Fibroblast of the conjunctiva (primary cell): ENCODE measurements at regions not wholly inside any gene's neighbourhood (a gene's known extent, or its start where the extent isn't known, plus 50 kb on each side); places are given as distances from the start of the nearest gene placed in this dataset.
"Not testable (repeated sequence)": the region's sequence is repeated elsewhere in the genome, so short reads cannot be mapped to it uniquely, and the experiment has no call there.

Experiments
- DNase-seq: peaks from one replicate; pipeline ENCODE4 v3.0.0-alpha.2; 2010; ENCODE audit warnings: low read depth

DNA sequence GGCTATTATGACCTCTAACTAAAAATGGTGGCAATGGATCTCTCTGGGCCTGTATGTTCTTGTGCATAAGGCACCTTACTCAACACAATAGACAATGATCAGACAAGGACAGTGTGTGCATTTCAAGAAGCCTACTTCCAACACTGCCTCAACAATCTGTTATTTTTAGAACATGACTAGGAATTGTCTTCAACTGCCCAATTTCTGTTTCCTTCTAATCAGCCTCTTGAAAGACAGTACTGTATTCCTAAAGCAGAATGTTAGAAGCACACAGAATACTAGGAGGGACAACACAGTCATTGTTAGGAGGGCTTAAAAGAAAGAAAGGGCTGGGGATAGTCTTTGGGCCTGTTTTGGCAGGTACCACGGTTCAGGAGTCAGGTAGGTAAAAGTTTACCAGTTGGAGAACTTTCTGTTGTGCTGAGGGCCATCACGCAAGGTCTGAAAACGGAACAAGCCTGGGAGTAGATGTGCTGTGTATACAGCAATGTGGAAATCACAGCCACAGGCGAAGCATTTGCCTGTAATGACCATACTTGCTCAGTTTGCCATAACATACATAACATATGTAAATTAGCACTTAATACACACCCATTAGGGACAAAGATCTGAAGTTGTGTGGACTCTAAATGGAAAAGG is 100.8 kb upstream of the ATXN3L start:
- DNase-seq, result no peak

DNA sequence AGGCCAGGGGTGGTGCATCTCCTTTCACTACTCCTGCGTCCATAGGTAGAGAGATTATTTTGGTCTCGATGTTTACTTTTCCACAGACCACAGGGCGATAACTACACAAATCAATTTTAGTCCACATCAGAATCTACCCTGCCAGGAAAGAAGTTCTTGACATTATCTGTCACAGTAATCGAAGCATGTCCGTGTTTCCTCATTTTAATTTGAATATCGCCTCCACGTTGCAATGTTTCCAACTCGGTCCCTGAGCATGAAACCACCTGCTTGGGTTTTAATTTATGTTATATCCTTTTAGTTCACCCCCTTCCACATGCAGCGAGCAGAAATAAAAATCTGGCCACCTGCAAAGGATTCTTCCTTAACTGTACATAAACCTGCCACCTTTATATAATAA is 100.1 kb upstream of the ATXN3L start:
- DNase-seq, result no peak

DNA sequence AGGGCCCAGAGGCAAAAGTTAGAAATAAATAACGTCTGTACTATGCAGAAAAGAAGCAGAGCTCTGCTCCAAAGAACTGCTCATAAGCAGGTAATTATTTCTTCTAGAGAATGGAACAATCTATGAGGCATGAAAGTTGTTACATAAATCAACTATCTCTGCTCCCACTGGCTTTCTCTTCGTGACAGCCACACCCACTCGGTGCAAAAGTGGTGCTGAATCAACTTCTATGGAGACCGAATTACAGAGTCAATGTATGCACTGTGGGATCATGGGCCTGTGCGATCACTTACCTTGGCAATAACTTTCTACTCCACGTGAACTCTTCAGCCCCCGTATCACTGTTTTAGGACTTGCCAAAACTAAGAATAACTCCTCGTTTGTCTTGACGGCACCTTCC is 99.4 kb upstream of the ATXN3L start:
- DNase-seq, result no peak

DNA sequence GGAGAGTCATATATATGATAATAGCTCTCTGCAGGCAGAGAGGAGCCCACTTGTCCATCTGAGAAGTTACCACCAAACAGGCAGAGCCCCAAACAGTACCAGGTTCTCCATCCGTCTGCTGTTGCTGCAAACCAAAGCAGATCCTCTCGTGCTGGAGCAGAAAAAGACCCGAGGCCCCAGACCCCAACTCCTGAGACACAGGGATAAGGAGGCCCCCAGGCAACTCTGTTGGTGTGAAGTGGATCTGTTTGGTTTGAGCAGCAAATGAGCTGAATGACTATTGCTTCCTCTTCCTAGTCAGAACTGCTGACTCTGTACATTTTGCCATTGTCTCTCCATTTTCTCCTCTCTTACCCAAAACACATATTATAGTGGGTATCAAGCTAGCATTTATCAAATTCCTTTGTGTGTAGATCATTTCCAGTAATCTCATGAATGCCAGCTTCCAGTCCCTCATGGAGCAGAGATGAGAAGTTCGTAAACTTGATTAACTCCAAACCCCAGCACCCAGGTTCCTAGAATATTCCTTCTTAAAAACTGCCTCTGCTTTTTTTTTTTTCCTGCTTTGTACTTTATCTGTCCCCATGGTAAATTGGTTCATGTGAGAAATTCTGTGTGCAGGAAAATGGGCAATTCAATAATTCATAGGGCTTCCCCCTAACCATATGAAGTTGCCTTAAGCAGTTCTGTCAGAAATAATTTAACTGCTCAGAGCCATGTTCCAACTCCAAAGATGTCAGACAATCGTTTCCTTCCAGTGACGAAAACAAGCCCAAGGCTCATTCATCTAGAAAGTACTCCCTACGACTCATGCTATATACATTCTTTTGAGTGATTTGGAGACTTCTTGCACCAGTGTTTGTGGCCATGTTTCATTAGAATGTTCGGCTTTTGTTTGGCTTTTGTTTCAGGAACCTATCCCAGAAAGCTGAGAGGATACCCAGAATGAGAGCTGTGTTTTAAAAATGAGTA is 98.6 kb upstream of the ATXN3L start:
- no peak for DNase-seq

DNA sequence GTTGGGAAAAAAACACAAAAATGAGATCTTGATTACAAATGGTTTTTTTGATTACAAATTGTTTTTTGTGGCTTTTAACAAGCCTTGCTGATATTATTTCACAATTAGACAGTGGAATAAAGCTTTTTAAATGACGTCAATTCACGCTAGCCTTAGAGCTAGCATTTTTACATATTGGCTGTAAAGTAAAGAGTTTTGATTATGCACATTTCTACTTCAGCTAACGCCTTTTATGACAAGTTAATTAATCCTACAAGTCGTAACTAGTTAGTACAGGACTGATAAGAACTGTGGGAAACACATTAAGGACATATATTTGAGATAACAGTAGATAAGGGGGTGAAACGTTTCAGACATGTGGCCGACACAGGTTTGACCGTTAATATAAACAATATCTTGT is 95.7 kb upstream of the ATXN3L start:
- no peak for DNase-seq

DNA sequence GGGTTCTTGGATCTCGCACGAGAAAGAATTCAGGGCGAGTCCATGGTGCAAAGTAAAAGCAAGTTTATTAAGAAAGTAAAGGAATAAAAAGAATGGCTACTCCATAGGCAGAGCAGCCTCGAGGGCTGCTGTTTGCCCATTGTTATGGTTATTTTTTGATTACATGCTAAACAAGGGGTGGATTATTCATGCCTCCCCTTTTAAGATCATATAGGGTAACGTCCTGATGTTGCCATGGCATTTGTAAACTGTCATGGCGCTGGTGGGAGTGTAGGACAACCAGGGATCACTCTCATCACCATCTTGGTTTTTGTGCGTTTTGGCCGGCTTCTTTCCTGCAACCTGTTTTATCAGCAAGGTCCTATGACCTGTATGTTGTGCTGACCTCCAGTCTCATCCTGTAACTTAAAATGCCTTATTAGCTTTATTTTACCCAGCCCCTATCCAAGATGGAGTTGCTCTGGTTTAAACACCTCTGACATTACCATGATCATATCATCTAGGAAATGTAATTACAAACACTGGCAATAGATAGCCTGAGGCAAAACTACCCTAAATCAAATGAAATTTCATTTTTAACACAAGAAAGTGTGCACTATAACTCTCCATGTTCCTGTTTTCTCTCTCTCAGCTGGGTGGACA is 94.3 kb upstream of the ATXN3L start:
- DNase-seq, result no peak

DNA sequence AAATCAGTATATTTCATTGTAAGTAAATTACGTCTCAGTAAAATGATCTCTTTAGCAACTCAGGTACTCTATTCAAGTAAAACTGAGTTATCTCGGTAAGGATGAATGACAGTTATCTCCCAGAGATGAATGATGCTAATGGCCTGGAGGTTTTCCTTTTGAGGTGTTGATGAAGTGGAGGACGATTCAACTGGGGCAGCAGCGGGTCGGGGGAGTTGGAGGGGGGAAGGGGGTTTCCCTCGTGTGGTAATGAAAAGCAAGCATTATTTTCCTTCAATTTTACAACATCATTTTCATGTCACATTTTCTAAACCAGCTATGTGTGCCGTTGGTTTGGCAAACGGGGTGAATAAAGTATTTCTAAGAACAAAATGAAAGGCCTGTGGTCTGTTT is 92.4 kb upstream of the ATXN3L start:
- no peak for DNase-seq

DNA sequence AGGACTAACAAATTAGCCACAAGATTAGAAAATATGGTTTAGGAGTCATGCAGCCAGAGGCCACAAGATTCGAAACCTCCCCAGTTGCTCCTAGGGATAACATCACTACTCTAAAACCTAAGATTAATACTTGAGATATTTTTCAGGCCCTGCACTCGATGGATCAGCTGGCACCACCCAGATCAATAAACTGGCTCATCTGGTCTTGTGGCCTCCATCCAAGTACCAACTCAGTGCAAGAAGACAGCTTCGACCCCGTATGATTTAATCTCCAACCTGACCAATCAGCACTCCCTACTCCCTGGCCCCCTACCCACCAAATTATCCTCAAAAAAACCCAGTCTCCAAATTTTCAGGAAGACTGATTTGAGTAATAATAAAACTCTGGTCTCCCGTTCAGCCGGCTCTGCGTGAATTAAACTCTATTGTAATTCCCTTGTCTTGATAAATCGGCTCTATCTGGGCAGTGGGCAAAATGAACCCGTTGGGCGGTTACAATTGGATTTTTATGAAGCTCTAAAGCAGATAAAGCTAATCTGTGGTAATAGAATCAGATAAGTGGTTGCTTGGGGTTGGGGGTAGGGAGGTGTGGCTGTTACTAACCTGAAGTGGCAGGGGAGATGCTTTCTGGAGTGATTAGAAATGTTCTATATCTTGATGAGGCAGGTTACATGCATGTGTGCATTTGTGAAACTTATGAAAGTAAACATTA is 91.8 kb upstream of the ATXN3L start:
- DNase-seq, result no peak

DNA sequence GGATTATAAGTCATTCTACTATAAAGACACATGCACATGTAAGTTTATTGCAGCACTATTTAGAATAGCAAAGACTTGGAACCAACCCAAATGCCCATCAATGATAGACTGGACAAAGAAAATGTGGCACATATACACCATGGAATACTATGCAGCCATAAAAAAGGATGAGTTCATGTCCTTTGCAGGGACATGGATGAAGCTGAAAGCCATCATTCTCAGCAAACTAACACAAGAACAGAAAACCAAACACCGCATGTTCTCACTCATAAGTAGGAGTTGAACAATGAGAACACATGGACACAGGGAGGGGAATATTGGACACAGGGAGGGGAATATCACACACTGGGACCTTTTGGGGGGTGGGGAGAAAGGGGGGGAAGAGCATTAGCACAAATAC is 88.7 kb upstream of the ATXN3L start:
- not testable (repeated sequence) for DNase-seq

DNA sequence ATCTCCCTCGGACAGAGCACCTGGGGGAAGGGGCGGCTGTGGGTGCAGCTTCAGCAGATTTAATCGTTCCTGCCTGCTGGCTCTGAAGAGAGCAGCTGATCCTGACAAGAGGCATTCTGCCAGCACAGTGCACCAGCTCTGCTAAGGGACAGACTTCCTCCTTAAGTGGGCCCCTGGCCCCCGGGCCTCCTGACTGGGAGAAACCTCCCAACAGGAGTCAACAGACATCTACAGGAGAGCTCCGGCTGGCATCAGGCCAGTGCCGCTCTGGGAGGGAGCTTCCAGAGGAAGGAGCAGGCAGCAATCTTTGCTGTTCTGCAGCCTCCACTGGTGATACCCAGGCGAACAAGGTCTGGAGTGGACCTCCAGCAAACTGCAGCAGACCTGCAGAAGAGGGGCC is 84.9 kb upstream of the ATXN3L start:
- DNase-seq, result not testable (repeated sequence)

DNA sequence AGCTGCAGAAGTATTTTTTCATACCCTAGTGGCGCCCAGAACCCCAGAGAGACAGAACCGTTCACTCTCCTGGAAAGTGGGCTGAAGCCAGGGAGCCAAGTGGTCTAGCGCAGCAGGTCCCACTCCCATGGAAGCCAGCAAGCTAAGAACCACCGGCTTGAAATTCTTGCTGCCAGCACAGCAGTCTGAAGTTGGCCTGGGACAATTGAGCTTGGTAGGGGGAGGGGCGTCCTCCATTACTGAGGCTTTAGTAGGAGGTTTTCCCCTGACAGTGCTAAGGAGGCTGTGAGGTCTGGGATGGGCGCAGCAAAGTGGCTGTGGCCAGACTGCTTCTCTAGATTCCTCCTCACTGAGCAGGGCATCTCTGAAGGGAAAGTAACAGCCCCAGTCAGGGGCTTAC is 84.5 kb upstream of the ATXN3L start:
- no peak for DNase-seq

DNA sequence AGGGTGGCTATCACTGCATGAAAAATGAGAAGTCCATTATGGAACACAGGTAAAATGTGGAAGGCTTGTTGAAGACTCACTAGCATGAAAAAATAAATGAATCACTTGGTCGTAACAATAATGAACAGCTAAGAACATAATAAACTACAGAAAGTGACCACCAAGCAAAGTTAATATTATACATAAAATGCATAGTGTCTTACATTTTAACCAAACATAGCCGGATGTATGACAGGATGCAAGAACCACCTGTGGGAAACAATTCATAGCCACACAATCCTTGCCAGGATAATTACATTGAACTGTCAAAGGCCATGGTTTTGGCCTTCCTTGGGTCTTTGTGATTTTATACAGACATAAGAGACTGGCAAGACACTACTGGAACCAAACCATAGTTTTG is 81.9 kb upstream of the ATXN3L start:
- no peak for DNase-seq

DNA sequence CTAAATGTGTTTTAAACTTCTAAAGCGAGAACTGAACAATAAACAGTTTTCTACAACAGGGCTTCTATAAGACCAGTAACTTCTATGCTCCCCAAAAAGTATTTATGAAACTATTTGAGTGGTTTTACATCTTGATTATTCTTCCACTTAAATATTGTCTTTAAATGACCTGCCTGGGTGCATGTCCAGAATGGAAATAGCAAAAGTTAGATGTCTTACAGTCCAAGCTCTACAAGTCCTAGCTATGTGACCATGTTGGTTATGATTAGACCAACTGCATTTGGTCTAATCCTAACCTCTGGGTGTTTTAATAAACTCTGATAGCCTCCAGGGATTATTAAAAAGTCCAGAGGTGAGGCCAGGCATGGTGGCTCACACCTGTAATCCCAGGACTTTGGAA is 79.0 kb upstream of the ATXN3L start:
- DNase-seq, result no peak

DNA sequence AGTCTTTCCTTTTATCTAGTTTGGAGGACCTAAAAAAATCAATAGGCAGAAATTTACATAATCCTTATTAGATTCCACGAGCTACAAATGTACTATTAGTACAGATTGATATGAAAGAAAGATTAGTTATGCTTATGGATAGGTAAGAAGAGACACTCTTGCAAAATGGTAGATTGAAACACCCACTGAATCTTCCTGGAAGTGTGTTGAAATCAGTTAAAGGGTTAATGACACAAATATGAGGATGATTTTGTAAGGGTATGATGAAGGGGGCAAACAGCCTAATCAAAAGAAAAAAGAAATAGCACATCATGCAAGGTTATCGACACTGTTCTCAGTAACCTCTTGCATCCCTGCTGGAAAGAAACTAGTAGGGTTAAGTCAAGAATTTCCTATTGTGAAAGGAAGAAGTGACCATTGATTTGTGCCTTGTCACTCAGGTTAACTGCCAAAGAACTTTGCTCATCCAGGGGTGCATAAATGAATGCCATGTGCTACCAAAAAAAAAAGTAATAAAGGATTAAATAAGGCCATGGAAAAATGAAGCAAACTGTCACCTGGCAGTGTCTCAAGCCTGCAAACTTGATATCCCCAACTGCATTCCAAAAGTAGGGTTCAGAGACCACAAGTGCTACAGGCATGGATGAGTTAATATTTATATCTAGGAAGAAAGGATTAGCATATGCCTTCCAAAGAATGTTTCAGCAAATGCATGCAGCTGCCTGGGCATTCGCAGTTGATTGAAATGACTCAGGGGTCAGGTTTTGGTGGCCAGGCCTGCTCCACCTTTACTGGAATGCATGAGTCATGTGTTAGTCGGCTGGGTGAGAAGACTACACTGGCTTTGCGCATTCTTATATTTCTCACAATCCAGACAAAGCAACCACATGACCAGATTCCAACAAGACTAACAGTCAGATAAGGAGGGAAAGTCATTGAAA is 78.3 kb upstream of the ATXN3L start:
- DNase-seq, result peak; percentile 97

DNA sequence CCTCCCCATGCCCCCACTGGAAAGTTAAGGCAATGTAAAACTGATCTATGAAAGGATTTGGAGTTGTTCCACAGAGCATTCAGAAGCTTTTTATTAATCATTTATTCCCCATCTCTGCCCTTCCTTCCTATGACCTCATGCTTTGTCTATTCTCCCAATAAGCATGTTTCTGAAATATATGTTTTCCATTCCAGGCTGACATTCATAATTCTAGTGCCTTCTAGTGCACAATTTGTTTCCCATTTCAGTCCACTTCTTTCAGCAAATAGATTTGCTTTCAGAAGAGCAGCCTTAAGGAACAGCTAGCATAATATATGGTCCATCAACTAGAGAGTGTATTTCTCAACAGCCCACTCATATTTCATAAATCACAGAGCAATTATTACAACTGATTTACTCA is 77.1 kb upstream of the ATXN3L start:
- peak; percentile 44 for DNase-seq

DNA sequence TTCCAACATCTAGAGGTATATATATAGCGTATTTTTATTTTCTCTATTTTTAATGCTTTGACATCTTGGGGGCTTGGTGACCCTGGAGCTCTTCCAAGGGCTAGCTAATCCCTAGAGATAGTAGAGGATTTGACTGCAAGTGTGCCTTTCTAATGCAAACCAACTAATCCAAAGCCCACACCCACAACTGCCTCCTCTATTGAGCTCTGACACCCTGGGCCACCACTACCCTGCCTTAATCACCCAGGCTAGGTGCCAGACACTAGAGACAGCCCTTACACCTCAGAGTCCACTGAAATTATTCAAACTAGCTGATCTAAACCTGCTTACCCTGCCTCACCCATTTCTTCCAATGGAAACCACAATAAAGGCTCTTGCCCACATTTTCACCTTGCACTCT is 69.6 kb upstream of the ATXN3L start:
- no peak for DNase-seq

DNA sequence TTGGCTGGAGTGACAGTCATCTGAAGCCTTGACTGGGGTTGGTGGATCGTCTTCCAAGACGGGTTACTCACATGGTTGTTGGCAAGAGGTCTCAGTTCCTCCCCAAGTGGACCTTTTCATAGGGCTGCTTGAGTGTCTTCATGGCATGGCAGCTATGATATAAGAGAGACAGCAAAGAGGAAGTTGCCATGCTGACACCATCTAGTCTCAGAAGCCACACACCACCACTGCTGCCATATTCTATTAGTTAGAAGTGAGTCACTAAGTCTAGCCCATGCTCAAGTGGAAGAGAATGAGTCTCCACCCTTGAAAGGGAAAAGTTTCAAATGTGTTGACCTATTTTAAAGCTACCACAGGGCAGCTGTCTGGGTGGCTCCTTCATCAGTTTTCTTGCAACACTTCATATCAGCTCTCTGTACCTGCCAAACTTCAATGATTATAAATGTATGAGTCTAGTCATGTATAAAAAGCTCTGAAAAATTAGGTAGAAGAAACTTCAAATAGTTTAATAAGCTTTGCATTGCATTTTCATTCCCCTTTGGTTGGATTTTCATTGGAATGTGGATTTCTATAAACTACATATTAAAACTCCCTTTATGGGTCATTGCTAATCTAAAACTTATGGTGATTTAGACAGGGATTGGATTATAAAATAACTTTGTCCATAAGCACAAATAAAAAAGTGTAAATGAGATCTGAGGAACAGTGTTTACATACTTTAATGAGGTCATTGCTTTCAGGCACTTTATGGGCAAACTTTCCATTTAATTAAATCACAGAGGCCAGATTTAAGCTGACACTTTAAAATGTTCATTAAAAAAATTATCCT is 68.0 kb upstream of the ATXN3L start:
- no peak for DNase-seq

DNA sequence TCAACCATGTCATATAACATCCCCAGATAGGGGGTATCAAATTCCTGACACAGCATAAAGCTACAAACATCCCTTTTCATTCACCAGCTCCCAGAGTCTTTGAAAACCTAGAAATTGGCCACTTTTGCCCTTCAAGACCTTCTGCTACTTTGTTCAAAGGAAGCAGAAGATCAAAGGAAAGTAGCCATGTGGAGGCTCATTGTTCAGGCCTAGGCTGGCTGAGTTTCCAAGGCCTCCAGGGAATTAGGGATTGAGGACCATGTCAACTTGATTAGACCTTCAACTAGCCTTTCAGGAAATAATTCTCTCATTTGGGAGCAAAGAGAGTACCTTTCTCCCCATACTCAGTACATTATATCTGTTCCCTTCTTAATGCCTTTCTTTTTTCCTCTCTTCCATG is 66.8 kb upstream of the ATXN3L start:
- no peak for DNase-seq

DNA sequence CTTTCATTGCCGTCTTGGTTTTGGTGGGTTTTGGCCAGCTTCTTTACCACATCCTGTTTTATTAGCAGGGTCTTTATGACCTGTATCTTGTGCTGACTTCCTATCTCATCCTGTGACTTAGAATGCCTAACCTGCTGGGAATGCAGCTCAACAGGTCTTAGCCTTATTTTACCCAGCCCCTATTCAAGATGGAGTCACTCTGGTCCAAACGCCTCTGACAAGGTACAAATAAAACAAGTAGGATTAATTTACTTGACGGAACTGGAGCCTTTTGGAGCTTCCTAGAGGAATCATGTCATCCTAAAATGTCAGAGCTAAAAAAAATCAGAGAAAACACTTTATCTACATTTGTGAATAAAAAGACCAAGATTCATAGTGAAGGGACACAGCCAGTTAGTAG is 66.2 kb upstream of the ATXN3L start:
- DNase-seq, result no peak

DNA sequence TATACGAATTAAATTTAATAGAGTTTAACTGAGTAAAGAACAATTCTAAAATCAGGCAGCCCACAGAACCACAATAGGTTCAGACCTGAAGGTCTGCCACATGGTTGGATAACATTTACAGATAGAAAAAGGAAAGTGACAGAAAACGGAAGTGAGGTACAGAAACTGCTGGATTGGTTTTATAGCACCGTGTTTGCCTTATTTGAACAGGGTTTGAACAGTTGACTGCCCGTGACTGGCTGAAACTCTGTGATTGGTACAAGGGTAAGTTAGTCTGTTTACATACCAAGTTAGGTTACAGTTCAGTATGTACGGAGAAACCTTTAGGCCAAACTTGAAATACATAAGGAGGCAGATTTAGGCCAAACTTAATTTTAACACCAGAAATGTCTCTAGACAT is 64.1 kb upstream of the ATXN3L start:
- no peak for DNase-seq
